ENCODE measurements at regions not wholly inside any gene's neighbourhood (a gene's known extent, or its start where the extent isn't known, plus 50 kb on each side); places are given as distances from the start of the nearest gene placed in this dataset.

- H3K27ac Mint-ChIP-seq (ENCODE audit: unreplicated experiment) = no peak overlapping the region
- peaks cover 15% of the 10 kb centered on the region for H3K9me3 Mint-ChIP-seq (ENCODE audit: low read depth, unreplicated experiment)
- CTCF ChIA-PET = no interaction called here
- no peak for DNase-seq
- no TSS peak for BruUV-seq (replicated peaks)
- H3K27me3 Mint-ChIP-seq (ENCODE audit: unreplicated experiment) = no peaks in the 10 kb centered on the region
- intact Hi-C loops (cut with micrococcal nuclease; ENCODE audit: unreplicated experiment) = no loop called here
- H3K4me1 Mint-ChIP-seq (ENCODE audit: low read depth, unreplicated experiment) = no peaks in the 10 kb centered on the region
- no peak for TF ChIP-seq CTCF (IDR thresholded peaks at IDR 0.05; ENCODE audit: unreplicated experiment)
- no peaks in the 10 kb centered on the region for H3K36me3 Mint-ChIP-seq (ENCODE audit: insufficient read depth, unreplicated experiment)
- H3K4me3 Mint-ChIP-seq (ENCODE audit: low read depth, unreplicated experiment) = no peak overlapping the region
Measured at GRCh38 chr2:107028661-107029060, 142.7 kb upstream of the ST6GAL2 start.

- no peaks in the 10 kb centered on the region for H3K27me3 Mint-ChIP-seq (ENCODE audit: unreplicated experiment)
- DNase-seq = no peak
- peaks cover 19% of the 10 kb centered on the region for H3K9me3 Mint-ChIP-seq (ENCODE audit: low read depth, unreplicated experiment)
- H3K4me3 Mint-ChIP-seq (ENCODE audit: low read depth, unreplicated experiment) = no peak overlapping the region
- TF ChIP-seq CTCF (IDR thresholded peaks at IDR 0.05; ENCODE audit: unreplicated experiment) = no peak
- intact Hi-C loops (cut with micrococcal nuclease; ENCODE audit: unreplicated experiment) = no loop called here
- no peak overlapping the region for H3K27ac Mint-ChIP-seq (ENCODE audit: unreplicated experiment)
- CTCF ChIA-PET = no interaction called here
- no peaks in the 10 kb centered on the region for H3K36me3 Mint-ChIP-seq (ENCODE audit: insufficient read depth, unreplicated experiment)
- H3K4me1 Mint-ChIP-seq (ENCODE audit: low read depth, unreplicated experiment) = no peaks in the 10 kb centered on the region
- BruUV-seq (replicated peaks) = no TSS peak
Measured at GRCh38 chr2:107036293-107036692, 150.3 kb upstream of the ST6GAL2 start.

GRCh38 chr2:107062173-107062572 is 176.2 kb upstream of the ST6GAL2 start:
- BruUV-seq (replicated peaks) = no TSS peak
- DNase-seq = no peak
- no peak overlapping the region for H3K4me3 Mint-ChIP-seq (ENCODE audit: low read depth, unreplicated experiment)
- H3K27me3 Mint-ChIP-seq (ENCODE audit: unreplicated experiment) = no peaks in the 10 kb centered on the region
- peaks cover 6% of the 10 kb centered on the region for H3K9me3 Mint-ChIP-seq (ENCODE audit: low read depth, unreplicated experiment)
- no peaks in the 10 kb centered on the region for H3K36me3 Mint-ChIP-seq (ENCODE audit: insufficient read depth, unreplicated experiment)
- no peak for TF ChIP-seq CTCF (IDR thresholded peaks at IDR 0.05; ENCODE audit: unreplicated experiment)
- CTCF ChIA-PET = interaction anchor here (0.7 kb wide), 1 partner anchor 862 kb away, joined by 3 read pairs; no protein-coding TSS in a partner anchor
- H3K4me1 Mint-ChIP-seq (ENCODE audit: low read depth, unreplicated experiment) = no peaks in the 10 kb centered on the region
- intact Hi-C loops (cut with micrococcal nuclease; ENCODE audit: unreplicated experiment) = no loop called here
- H3K27ac Mint-ChIP-seq (ENCODE audit: unreplicated experiment) = no peak overlapping the region

- no peak overlapping the region for H3K27ac Mint-ChIP-seq (ENCODE audit: unreplicated experiment)
- H3K27me3 Mint-ChIP-seq (ENCODE audit: unreplicated experiment) = no peaks in the 10 kb centered on the region
- TF ChIP-seq CTCF (IDR thresholded peaks at IDR 0.05; ENCODE audit: unreplicated experiment) = no peak
- CTCF ChIA-PET = no interaction called here
- no peak overlapping the region for H3K4me3 Mint-ChIP-seq (ENCODE audit: low read depth, unreplicated experiment)
- intact Hi-C loops (cut with micrococcal nuclease; ENCODE audit: unreplicated experiment) = no loop called here
- H3K36me3 Mint-ChIP-seq (ENCODE audit: insufficient read depth, unreplicated experiment) = no peaks in the 10 kb centered on the region
- no peaks in the 10 kb centered on the region for H3K4me1 Mint-ChIP-seq (ENCODE audit: low read depth, unreplicated experiment)
- DNase-seq = no peak
- H3K9me3 Mint-ChIP-seq (ENCODE audit: low read depth, unreplicated experiment) = peaks cover 9% of the 10 kb centered on the region
- BruUV-seq (replicated peaks) = no TSS peak
Measured at GRCh38 chr2:107062599-107063220, 176.7 kb upstream of the ST6GAL2 start.
